IMR-90 (cell line): ENCODE measurements at regions not wholly inside any gene's neighbourhood (a gene's known extent, or its start where the extent isn't known, plus 50 kb on each side); places are given as distances from the start of the nearest gene placed in this dataset.

Experiments used
- ATAC-seq: fragments of 200-7000 bp; cut with Tn5 transposase; 2 replicates; pipeline ENCODE4 v1.9.1; 2020; ENCODE audit warnings: low read depth, mild to moderate bottlenecking, moderate library complexity
- BruUV-seq: library from RNA; stranded (reverse); fragments of 400-500 nt; replicated peaks from 2 replicates; lab custom pipeline; 2021; lab: Mats Ljungman, UMichigan
- CTCF ChIA-PET: fragments of 300-600 bp; formaldehyde crosslinking; extraction: SDS; loops from one replicate; lab custom pipeline; 2021; ENCODE audit warnings: antibody characterized with exemption; lab: Yijun Ruan, JAX
- POLR2A ChIA-PET: fragments of 300-600 bp; sonication (Branson Sonifier 250); formaldehyde crosslinking; loops from one replicate; lab custom pipeline; 2022; ENCODE audit warnings: antibody characterized with exemption; ENCODE audit not compliant: unreplicated experiment; lab: Charles Lee
- DNase-seq: peaks from one replicate; pipeline ENCODE4 v3.0.0; 2013
- H2AFZ ChIP-seq: replicated peaks from 2 replicates; pipeline ENCODE3; 2013; ENCODE audit warnings: low read length, mild to moderate bottlenecking; ENCODE audit not compliant: poor library complexity
- H2AK5ac ChIP-seq: 2 replicates; pipeline ENCODE4 v1.6.1; 2013; ENCODE audit warnings: low read depth, low read length, inconsistent platforms
- H2AK9ac ChIP-seq: replicated peaks from 2 replicates; pipeline ENCODE3; 2013; ENCODE audit warnings: mild to moderate bottlenecking, low read depth, low read length, moderate library complexity; ENCODE audit not compliant: poor library complexity
- H2BK120ac ChIP-seq: 2 replicates; pipeline ENCODE4 v1.6.1; 2013; ENCODE audit warnings: low read depth, low read length, inconsistent platforms
- H2BK15ac ChIP-seq: 3 replicates; pipeline ENCODE4 v1.6.1; 2013; ENCODE audit warnings: low read depth, low read length, inconsistent platforms
- H2BK20ac ChIP-seq: 2 replicates; pipeline ENCODE4 v1.6.1; 2013; ENCODE audit warnings: low read depth, mild to moderate bottlenecking, inconsistent platforms, low read length, moderate library complexity
- H2BK5ac ChIP-seq: 2 replicates; pipeline ENCODE4 v1.6.1; 2013; ENCODE audit warnings: mild to moderate bottlenecking, low read depth, low read length, inconsistent platforms; ENCODE audit not compliant: poor library complexity, severe bottlenecking
- H3K14ac ChIP-seq: replicated peaks from 2 replicates; pipeline ENCODE4 v1.6.1; 2013; ENCODE audit warnings: low read depth, low read length, inconsistent platforms
- H3K18ac ChIP-seq: 2 replicates; pipeline ENCODE4 v1.6.1; 2013; ENCODE audit warnings: low read depth, low read length, control low read depth
- H3K23ac ChIP-seq: 2 replicates; pipeline ENCODE4 v1.6.1; 2013; ENCODE audit warnings: low read depth, low read length, inconsistent platforms
- H3K27ac ChIP-seq: 2 replicates; pipeline ENCODE4 v1.5.1; 2013; ENCODE audit warnings: mild to moderate bottlenecking, control low read depth, low read length; ENCODE audit not compliant: insufficient read depth
- H3K27me3 ChIP-seq: 2 replicates; pipeline ENCODE4 v1.6.1; 2013; ENCODE audit warnings: low read length; ENCODE audit not compliant: control insufficient read depth, insufficient read depth
- H3K36me3 ChIP-seq: 2 replicates; pipeline ENCODE4 v1.6.1; 2013; ENCODE audit warnings: low read length, mixed read lengths; ENCODE audit not compliant: control insufficient read depth, insufficient read depth
- H3K4ac ChIP-seq: 2 replicates; pipeline ENCODE4 v1.6.1; 2013; ENCODE audit warnings: low read depth, low read length, inconsistent platforms
- H3K4me1 ChIP-seq: 2 replicates; pipeline ENCODE4 v1.6.1; 2013; ENCODE audit warnings: low read length, mixed read lengths; ENCODE audit not compliant: control insufficient read depth, insufficient read depth
- H3K4me2 ChIP-seq: 2 replicates; pipeline ENCODE4 v1.6.1; 2013; ENCODE audit warnings: low read depth, mild to moderate bottlenecking, control low read depth, low read length, moderate library complexity
- H3K4me3 ChIP-seq: 2 replicates; pipeline ENCODE4 v1.5.1; 2013; ENCODE audit warnings: low read depth, mild to moderate bottlenecking, control low read depth, low read length, moderate library complexity; ENCODE audit not compliant: insufficient read depth
- H3K56ac ChIP-seq: 2 replicates; pipeline ENCODE4 v1.6.1; 2013; ENCODE audit warnings: low read length, inconsistent platforms; ENCODE audit not compliant: insufficient read depth; ENCODE audit errors: extremely low read depth
- H3K79me1 ChIP-seq, 2 experiments: 2 replicates each; pipeline ENCODE4 v1.6.1; 2013; ENCODE audit warnings: low read length in 2 of 2, inconsistent platforms in 1 of 2, low read depth in 1 of 2
- H3K9ac ChIP-seq: 2 replicates; pipeline ENCODE4 v1.6.1; 2013; ENCODE audit warnings: low read depth, low read length, control low read depth
- H3K9me1 ChIP-seq: 2 replicates; pipeline ENCODE4 v1.6.1; 2013; ENCODE audit warnings: low read length, inconsistent platforms; ENCODE audit not compliant: insufficient read depth
- H3K9me3 ChIP-seq: 2 replicates; pipeline ENCODE4 v1.6.1; 2013; ENCODE audit warnings: low read length; ENCODE audit not compliant: control insufficient read depth, insufficient read depth
- H4K20me1 ChIP-seq: 2 replicates; pipeline ENCODE4 v1.6.1; 2013; ENCODE audit warnings: low read length, inconsistent platforms; ENCODE audit not compliant: insufficient read depth
- H4K5ac ChIP-seq: 2 replicates; pipeline ENCODE4 v1.6.1; 2013; ENCODE audit warnings: mild to moderate bottlenecking, low read depth, low read length, control low read depth
- H4K8ac ChIP-seq, 2 experiments: 2 replicates each; pipeline ENCODE4 v1.6.1; 2013; ENCODE audit warnings: low read depth in 2 of 2, low read length in 2 of 2, control low read depth in 1 of 2, inconsistent platforms in 1 of 2
- H4K91ac ChIP-seq: 2 replicates; pipeline ENCODE4 v1.6.1; 2013; ENCODE audit warnings: low read depth, low read length, inconsistent platforms; ENCODE audit not compliant: insufficient read depth
- CEBPB ChIP-seq: IDR thresholded peaks from 2 replicates; pipeline ENCODE4 v1.6.1; 2012; ENCODE audit warnings: low read depth, low read length, improper control_type of control experiment
- CHD1 ChIP-seq: IDR thresholded peaks from 2 replicates; pipeline ENCODE4 v1.6.1; 2012; ENCODE audit warnings: low read depth, low read length, improper control_type of control experiment
- FOS ChIP-seq: fragments of 150-350 bp; IDR thresholded peaks from 2 replicates; pipeline ENCODE4 v1.6.1; 2016; ENCODE audit warnings: low read depth, low read length
- MAFK ChIP-seq: IDR thresholded peaks from 2 replicates; pipeline ENCODE4 v1.6.1; 2012; ENCODE audit warnings: low read depth, low read length, improper control_type of control experiment
- MXI1 ChIP-seq: IDR thresholded peaks from 2 replicates; pipeline ENCODE4 v1.6.1; 2012; ENCODE audit warnings: low read depth, mild to moderate bottlenecking, low read length, moderate library complexity, borderline replicate concordance
- POLR2A ChIP-seq: IDR thresholded peaks from 2 replicates; pipeline ENCODE4 v1.6.1; 2012; ENCODE audit warnings: mild to moderate bottlenecking, low read depth, low read length
- RAD21 ChIP-seq: IDR thresholded peaks from 2 replicates; pipeline ENCODE4 v1.6.1; 2012; ENCODE audit warnings: low read length, improper control_type of control experiment
- RCOR1 ChIP-seq: IDR thresholded peaks from 2 replicates; pipeline ENCODE4 v1.6.1; 2012; ENCODE audit warnings: mild to moderate bottlenecking, low read length, improper control_type of control experiment; ENCODE audit not compliant: insufficient replicate concordance
- RFX5 ChIP-seq: IDR thresholded peaks from 2 replicates; pipeline ENCODE4 v1.8.0; 2012; ENCODE audit warnings: low read depth, mild to moderate bottlenecking, low read length, moderate library complexity
- SMC3 ChIP-seq: fragments of 150-350 bp; IDR thresholded peaks from 2 replicates; pipeline ENCODE4 v1.6.1; 2016; ENCODE audit warnings: low read depth, mild to moderate bottlenecking, antibody characterized with exemption, low read length, moderate library complexity
- WGBS, 2 experiments: methylation state at CpG; one replicate each; pipeline versions ENCODE4 v1.1.5 to v1.1.7; 2013; ENCODE audit warnings: missing lambda C conversion rate in 2 of 2; ENCODE audit not compliant: insufficient read length in 1 of 2; ENCODE audit errors: extremely low coverage in 2 of 2; 5-methylcytosine and 5-hydroxymethylcytosine counted together
- dilution Hi-C: fragments of 300-500 bp; cut with HindIII; formaldehyde crosslinking; loops from one replicate; pipeline ENCODE4 v1.14.3; 2018; ENCODE audit warnings: low sequenced_read_pairs; ENCODE audit not compliant: unreplicated experiment
- in situ Hi-C: fragments of 300-500 bp; cut with MboI; formaldehyde crosslinking; loops from 3 replicates; pipeline ENCODE4 v1.14.3; 2019; ENCODE audit warnings: low sequenced_read_pairs, inconsistent platforms, mixed read lengths
- intact Hi-C: fragments of 100-400 bp; cut with micrococcal nuclease; formaldehyde crosslinking; loops from 2 replicates; pipeline ENCODE4 v1.10.0; 2022
- TF ChIP-seq, protein P1 (sequence below): conservative IDR thresholded peaks from 2 replicates; pipeline ENCODE4 v1.5.1; 2012; ENCODE audit warnings: mild to moderate bottlenecking, low read depth, low read length, improper control_type of control experiment
- TF ChIP-seq, protein P2 (sequence below): fragments of 150-350 bp; IDR thresholded peaks from 2 replicates; pipeline ENCODE4 v1.6.1; 2016; ENCODE audit warnings: low read depth, mild to moderate bottlenecking, low read length, moderate library complexity, borderline replicate concordance

DNA sequence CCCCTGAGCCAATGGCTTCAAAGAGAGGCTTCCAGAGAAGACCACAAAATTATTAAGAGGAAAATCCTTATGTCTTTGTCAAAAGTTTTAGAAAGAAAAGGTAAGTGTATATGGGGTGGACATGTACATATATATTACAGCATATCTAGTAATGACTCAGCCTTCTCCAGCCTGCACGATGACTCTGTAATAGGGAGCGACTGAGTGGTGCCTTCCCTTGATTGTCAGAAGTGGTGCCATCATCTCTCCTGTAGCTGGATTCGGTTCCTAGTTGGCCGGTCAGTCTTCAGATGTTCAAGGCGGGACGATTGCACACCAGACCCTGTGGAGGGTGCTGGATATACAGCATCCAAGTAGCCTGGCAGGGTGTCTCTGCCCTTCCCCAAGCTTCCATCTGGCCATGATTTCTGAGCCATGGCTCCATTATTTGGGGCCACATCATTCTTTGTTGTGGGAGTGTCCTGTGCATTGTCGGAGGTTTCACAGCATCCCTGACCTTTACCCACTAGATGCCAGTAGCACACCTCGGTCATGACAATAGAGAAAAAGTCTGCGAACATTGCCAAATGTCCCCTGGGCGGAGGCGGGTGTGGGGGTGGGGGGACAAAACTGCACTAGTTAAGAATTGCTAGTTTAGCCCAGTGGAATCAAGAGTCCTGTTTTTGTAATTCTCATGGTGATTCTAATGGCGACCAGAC, 206.2 kb upstream of the KAZN start:
- no peak overlapping the region for H3K4ac ChIP-seq
- CTCF ChIA-PET: no interaction called here

More for the DNA sequence above, 206.2 kb upstream of the KAZN start:
- H3K9me1 ChIP-seq: no peaks in the 10 kb centered on the region
- no CpG with 5 or more reads among the region's 12 CpGs for WGBS, 2 experiments
- H3K23ac ChIP-seq: no peak overlapping the region
- H3K18ac ChIP-seq: no peak overlapping the region
- no peak overlapping the region for H2BK20ac ChIP-seq
- H2BK15ac ChIP-seq: no peak overlapping the region
- TF ChIP-seq, protein P1, sequence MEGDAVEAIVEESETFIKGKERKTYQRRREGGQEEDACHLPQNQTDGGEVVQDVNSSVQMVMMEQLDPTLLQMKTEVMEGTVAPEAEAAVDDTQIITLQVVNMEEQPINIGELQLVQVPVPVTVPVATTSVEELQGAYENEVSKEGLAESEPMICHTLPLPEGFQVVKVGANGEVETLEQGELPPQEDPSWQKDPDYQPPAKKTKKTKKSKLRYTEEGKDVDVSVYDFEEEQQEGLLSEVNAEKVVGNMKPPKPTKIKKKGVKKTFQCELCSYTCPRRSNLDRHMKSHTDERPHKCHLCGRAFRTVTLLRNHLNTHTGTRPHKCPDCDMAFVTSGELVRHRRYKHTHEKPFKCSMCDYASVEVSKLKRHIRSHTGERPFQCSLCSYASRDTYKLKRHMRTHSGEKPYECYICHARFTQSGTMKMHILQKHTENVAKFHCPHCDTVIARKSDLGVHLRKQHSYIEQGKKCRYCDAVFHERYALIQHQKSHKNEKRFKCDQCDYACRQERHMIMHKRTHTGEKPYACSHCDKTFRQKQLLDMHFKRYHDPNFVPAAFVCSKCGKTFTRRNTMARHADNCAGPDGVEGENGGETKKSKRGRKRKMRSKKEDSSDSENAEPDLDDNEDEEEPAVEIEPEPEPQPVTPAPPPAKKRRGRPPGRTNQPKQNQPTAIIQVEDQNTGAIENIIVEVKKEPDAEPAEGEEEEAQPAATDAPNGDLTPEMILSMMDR: no peak
- TF ChIP-seq CEBPB (no peak), POLR2A (no peak), SMC3 (no peak), CHD1 (no peak), RAD21 (no peak), MAFK (no peak), FOS (no peak), RCOR1 (no peak), MXI1 (no peak), RFX5 (no peak)
- TF ChIP-seq, protein P2, sequence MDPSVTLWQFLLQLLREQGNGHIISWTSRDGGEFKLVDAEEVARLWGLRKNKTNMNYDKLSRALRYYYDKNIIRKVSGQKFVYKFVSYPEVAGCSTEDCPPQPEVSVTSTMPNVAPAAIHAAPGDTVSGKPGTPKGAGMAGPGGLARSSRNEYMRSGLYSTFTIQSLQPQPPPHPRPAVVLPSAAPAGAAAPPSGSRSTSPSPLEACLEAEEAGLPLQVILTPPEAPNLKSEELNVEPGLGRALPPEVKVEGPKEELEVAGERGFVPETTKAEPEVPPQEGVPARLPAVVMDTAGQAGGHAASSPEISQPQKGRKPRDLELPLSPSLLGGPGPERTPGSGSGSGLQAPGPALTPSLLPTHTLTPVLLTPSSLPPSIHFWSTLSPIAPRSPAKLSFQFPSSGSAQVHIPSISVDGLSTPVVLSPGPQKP: no peak
- dilution Hi-C loops: no loop called here
- no peak overlapping the region for H2AK9ac ChIP-seq
- H4K8ac ChIP-seq: no peak overlapping the region
- no peak overlapping the region for H3K4me3 ChIP-seq
- H3K14ac ChIP-seq: no peak overlapping the region
- no peaks in the 10 kb centered on the region for H3K27me3 ChIP-seq
- intact Hi-C loops: no loop called here
- no peaks in the 10 kb centered on the region for H3K79me1 ChIP-seq
- H3K4me2 ChIP-seq: no peak overlapping the region
- H3K9me3 ChIP-seq: peaks cover 2% of the 10 kb centered on the region
- no peak overlapping the region for H3K27ac ChIP-seq
- BruUV-seq: no TSS peak
- no peak overlapping the region for H3K56ac ChIP-seq
- H4K5ac ChIP-seq: no peak overlapping the region
- H2BK120ac ChIP-seq: no peak overlapping the region
- no peaks in the 10 kb centered on the region for H3K4me1 ChIP-seq
- H2BK5ac ChIP-seq: no peak overlapping the region
- POLR2A ChIA-PET: no interaction called here
- H4K91ac ChIP-seq: no peak overlapping the region
- no peak for DNase-seq
- H3K9ac ChIP-seq: no peak overlapping the region
- ATAC-seq: no peak
- H2AK5ac ChIP-seq: no peak overlapping the region
- no peak overlapping the region for H2AFZ ChIP-seq
- in situ Hi-C loops: no loop called here
- no peaks in the 10 kb centered on the region for H3K36me3 ChIP-seq
- no peaks in the 10 kb centered on the region for H4K20me1 ChIP-seq
